ENCODE measurements at regions not wholly inside any gene's neighbourhood (a gene's known extent, or its start where the extent isn't known, plus 50 kb on each side); places are given as distances from the start of the nearest gene placed in this dataset.

DNA sequence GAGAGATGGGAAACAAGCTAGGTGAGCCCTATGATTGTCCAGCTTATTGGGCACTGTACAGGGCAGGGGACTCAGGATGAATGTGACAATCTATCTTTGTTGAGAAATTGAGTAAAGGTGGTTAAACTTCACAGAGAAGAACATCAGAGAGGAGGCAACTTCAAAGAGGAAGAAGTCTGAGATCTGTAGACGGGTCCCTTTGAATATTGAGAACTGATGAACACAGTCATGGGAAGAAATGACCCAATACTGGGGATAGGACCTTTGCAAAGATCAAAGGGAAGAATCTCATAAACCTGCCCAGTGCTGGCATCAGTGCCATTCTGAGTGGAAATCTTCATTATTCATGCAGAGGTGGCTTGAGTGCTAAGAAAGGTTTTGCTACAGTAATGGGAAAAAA, 569.7 kb upstream of the KCNMB2 start:
- no peak overlapping the region for H2AFZ ChIP-seq (ENCODE audit: insufficient read depth, low read depth, low read length, poor library complexity, severe bottlenecking)
- WGBS (ENCODE audit: insufficient coverage), result 100% methylated on average over 1 of the region's 1 CpG
- POLR2A ChIA-PET, result no interaction called here
- CTCF ChIA-PET, result no interaction called here
- intact Hi-C loops (cut with micrococcal nuclease), result no loop called here
- H3K79me2 ChIP-seq (ENCODE audit: control insufficient read depth, insufficient read depth, low read length), result no peaks in the 10 kb centered on the region
- H3K4me3 ChIP-seq (ENCODE audit: control extremely low read depth in 1 of 5, extremely low read depth in 1 of 5, insufficient read depth in 1 of 5, low read depth in 2 of 5, low read length in 4 of 5), result no peak overlapping the region
- no peaks in the 10 kb centered on the region for H3K27me3 ChIP-seq (replicated peaks in 1 of 4; ENCODE audit: control extremely low read depth in 1 of 4, control insufficient read depth in 3 of 4, insufficient read depth in 4 of 4, low read length in 3 of 4)
- no peaks in the 10 kb centered on the region for H3K4me1 ChIP-seq (ENCODE audit: control insufficient read depth in 2 of 2, insufficient read depth in 2 of 2, low read length in 2 of 2)
- Mint-ChIP-seq H3K4me3 (no peak overlapping the region), H3K9me3 (ENCODE audit: insufficient read depth) (no peaks in the 10 kb centered on the region), H3K27ac (no peak overlapping the region), H3K4me1 (no peaks in the 10 kb centered on the region), H3K27me3 (peaks cover 11% of the 10 kb centered on the region)
- TF ChIP-seq, protein P1, sequence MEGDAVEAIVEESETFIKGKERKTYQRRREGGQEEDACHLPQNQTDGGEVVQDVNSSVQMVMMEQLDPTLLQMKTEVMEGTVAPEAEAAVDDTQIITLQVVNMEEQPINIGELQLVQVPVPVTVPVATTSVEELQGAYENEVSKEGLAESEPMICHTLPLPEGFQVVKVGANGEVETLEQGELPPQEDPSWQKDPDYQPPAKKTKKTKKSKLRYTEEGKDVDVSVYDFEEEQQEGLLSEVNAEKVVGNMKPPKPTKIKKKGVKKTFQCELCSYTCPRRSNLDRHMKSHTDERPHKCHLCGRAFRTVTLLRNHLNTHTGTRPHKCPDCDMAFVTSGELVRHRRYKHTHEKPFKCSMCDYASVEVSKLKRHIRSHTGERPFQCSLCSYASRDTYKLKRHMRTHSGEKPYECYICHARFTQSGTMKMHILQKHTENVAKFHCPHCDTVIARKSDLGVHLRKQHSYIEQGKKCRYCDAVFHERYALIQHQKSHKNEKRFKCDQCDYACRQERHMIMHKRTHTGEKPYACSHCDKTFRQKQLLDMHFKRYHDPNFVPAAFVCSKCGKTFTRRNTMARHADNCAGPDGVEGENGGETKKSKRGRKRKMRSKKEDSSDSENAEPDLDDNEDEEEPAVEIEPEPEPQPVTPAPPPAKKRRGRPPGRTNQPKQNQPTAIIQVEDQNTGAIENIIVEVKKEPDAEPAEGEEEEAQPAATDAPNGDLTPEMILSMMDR (IDR thresholded peaks at IDR 0.05), result no peak
- TF ChIP-seq EZH2 (IDR thresholded peaks at IDR 0.05; ENCODE audit: borderline replicate concordance, insufficient read depth, low read depth, low read length, poor library complexity, severe bottlenecking), result no peak
- no peaks in the 10 kb centered on the region for H3K36me3 ChIP-seq (replicated peaks in 1 of 2; ENCODE audit: control extremely low read depth in 1 of 2, control insufficient read depth in 1 of 2, extremely low read depth in 1 of 2, insufficient read depth in 2 of 2, low read length in 1 of 2)
- H3K9me3 ChIP-seq (ENCODE audit: control extremely low read depth in 1 of 3, control insufficient read depth in 2 of 3, insufficient read depth in 1 of 3, low read length in 2 of 3), result no peaks in the 10 kb centered on the region
- no peak overlapping the region for H3K27ac ChIP-seq (ENCODE audit: low read length in 2 of 2)
- no peak for ATAC-seq (ENCODE audit: low read depth)
- H4K20me1 ChIP-seq (ENCODE audit: control insufficient read depth, insufficient read depth, low read length, poor library complexity, severe bottlenecking), result no peaks in the 10 kb centered on the region
- DNase-seq, result no peak
- no peak overlapping the region for H3K9ac ChIP-seq (ENCODE audit: low read length)
- H3K4me2 ChIP-seq (replicated peaks; ENCODE audit: low read depth, low read length, poor library complexity, severe bottlenecking), result no peak overlapping the region

DNA sequence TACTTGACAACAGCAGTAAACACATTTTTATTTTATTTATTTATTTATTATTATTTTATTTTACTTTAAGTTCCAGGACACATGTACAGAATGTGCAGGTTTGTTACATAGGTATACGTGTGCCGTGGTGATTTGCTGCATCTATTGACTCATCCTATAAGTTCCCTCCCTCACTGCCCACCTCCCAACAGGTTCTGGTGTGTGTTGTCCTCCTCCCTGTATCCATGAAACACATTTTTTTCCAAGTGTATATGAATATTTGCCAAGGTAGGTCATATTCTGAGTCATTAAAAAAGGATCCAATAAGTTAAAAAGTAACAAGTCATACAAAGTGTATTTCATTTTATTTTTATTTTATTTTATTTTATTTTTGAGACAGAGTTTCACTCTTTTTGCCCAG, 567.3 kb upstream of the KCNMB2 start:
- H3K79me2 ChIP-seq (ENCODE audit: control insufficient read depth, insufficient read depth, low read length), result no peaks in the 10 kb centered on the region

More for the DNA sequence above, 567.3 kb upstream of the KCNMB2 start:
- Mint-ChIP-seq H3K27ac (no peak overlapping the region), H3K4me3 (no peak overlapping the region), H3K4me1 (no peaks in the 10 kb centered on the region), H3K27me3 (peaks cover 8% of the 10 kb centered on the region), H3K9me3 (ENCODE audit: insufficient read depth) (no peaks in the 10 kb centered on the region)
- H3K4me1 ChIP-seq (ENCODE audit: control insufficient read depth in 2 of 2, insufficient read depth in 2 of 2, low read length in 2 of 2), result no peaks in the 10 kb centered on the region
- H3K9me3 ChIP-seq (ENCODE audit: control extremely low read depth in 1 of 3, control insufficient read depth in 2 of 3, insufficient read depth in 1 of 3, low read length in 2 of 3), result no peaks in the 10 kb centered on the region
- H3K4me2 ChIP-seq (replicated peaks; ENCODE audit: low read depth, low read length, poor library complexity, severe bottlenecking), result no peak overlapping the region
- WGBS (ENCODE audit: insufficient coverage), result no CpG with 5 or more reads among the region's 2 CpGs
- no peak overlapping the region for H3K4me3 ChIP-seq (ENCODE audit: control extremely low read depth in 1 of 5, extremely low read depth in 1 of 5, insufficient read depth in 1 of 5, low read depth in 2 of 5, low read length in 4 of 5)
- intact Hi-C loops (cut with micrococcal nuclease), result no loop called here
- ATAC-seq (ENCODE audit: low read depth), result no peak
- ChIA-PET CTCF (no interaction called here), POLR2A (no interaction called here)
- no peak overlapping the region for H3K27ac ChIP-seq (ENCODE audit: low read length in 2 of 2)
- no peaks in the 10 kb centered on the region for H3K36me3 ChIP-seq (replicated peaks in 1 of 2; ENCODE audit: control extremely low read depth in 1 of 2, control insufficient read depth in 1 of 2, extremely low read depth in 1 of 2, insufficient read depth in 2 of 2, low read length in 1 of 2)
- H2AFZ ChIP-seq (ENCODE audit: insufficient read depth, low read depth, low read length, poor library complexity, severe bottlenecking), result no peak overlapping the region
- no peaks in the 10 kb centered on the region for H4K20me1 ChIP-seq (ENCODE audit: control insufficient read depth, insufficient read depth, low read length, poor library complexity, severe bottlenecking)
- TF ChIP-seq, protein P1 (IDR thresholded peaks at IDR 0.05), result no peak
- no peak for TF ChIP-seq EZH2 (IDR thresholded peaks at IDR 0.05; ENCODE audit: borderline replicate concordance, insufficient read depth, low read depth, low read length, poor library complexity, severe bottlenecking)
- H3K9ac ChIP-seq (ENCODE audit: low read length), result no peak overlapping the region
- no peak for DNase-seq
- no peaks in the 10 kb centered on the region for H3K27me3 ChIP-seq (replicated peaks in 1 of 4; ENCODE audit: control extremely low read depth in 1 of 4, control insufficient read depth in 3 of 4, insufficient read depth in 4 of 4, low read length in 3 of 4)
